RKO (cell line): ENCODE measurements at regions not wholly inside any gene's neighbourhood (a gene's known extent, or its start where the extent isn't known, plus 50 kb on each side); places are given as distances from the start of the nearest gene placed in this dataset.

ENCODE experiments used
- DNase-seq: peaks from one replicate; pipeline ENCODE4 v3.0.0-alpha.2; 2016; ENCODE audit warnings: low spot score

DNA sequence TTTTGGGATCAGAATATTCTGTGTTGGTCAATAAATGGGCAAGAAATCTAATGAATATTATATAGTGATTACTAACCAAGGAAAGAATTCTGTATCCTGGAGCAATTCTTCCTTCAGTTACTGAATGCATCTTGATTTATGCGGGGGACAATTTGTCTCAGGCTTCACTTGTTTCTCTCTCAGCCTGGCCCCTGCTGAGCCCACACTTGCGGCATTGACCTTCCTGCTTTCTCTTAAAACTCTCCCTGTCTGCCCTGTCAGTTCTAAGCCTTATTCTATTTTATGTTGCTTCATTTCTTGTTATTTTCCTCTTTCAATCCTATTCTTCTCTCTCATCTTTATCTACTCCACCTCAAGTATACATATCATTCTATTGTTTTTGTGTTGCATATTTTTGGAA, 122.1 kb upstream of the TPK1 start:
- DNase-seq: no peak

DNA sequence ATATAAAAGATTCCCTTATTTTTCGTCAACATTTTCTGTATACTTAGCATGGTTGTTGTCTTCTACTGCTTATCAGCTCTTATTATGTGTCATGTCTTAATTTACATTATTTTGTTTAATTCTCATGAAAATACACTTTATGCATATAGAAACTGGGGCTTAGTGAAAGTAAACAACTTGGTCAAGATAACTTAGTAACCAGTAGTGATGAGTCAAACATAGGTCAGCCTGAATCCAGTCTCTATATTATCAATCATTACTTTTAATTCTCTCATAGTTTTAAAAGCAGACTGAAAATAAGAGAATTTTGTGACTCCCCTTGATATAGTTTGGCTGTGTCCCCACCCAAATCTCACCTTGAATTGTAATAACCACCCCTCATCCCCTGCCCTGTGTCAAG, 119.6 kb upstream of the TPK1 start:
- DNase-seq: no peak

DNA sequence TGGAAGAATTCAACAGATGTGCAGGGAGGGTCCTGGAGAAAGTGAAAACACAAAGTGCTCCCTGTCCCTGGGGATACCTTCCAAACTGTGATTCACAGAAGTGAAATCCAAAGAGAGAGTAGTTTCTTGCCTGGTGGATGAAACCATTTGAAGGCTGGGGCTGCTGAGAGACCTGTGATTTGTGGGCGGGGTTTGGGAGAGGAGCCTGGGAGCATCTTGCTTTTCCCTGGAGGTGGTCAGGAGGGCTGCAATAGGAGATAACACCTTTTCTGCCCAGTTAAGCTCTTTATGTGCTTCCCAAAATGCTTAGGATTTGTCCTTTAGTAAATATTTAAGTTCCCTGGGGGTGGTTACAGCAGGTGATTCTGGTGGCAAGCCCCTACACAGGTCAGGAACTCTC, 105.3 kb upstream of the TPK1 start:
- DNase-seq: no peak

DNA sequence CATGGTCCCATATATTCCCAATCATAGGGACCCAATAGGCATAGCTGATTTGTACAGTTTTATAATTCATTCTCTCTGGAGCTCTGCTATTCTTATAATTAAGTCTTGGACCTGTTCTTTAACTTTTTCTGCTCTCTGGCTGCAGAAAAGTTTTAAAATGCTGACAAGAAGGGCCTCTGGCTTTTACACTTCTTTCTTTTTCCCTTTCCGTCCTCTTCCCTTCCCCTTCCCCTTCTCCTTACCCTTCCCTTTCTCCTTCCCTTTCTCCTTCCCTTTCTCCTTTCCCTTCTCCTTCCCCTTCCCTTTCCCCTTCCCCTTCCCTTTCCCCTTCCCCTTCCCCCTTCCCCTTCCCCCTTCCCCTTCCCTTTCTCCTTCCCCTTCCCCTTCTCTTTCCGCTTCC, 101.3 kb upstream of the TPK1 start:
- no peak for DNase-seq

DNA sequence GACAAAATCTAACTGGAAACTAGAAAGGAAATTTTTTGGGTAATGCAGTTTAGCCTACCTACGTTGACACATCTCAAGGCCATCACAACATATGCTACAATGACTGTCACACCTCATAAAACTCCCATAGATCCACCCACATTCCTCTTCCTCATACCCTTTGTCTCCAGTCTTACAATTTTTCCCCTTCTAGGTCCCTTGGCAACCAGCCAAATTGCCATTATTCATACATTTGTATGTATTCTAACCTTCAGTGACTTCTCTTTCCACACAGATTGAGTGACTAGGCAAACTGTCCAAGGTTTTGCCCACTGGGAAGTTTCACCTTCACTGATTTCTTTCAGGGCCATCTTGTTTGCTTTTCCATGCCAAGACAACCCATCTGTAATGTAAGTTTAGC, 100.5 kb upstream of the TPK1 start:
- peak; percentile 7 for DNase-seq

DNA sequence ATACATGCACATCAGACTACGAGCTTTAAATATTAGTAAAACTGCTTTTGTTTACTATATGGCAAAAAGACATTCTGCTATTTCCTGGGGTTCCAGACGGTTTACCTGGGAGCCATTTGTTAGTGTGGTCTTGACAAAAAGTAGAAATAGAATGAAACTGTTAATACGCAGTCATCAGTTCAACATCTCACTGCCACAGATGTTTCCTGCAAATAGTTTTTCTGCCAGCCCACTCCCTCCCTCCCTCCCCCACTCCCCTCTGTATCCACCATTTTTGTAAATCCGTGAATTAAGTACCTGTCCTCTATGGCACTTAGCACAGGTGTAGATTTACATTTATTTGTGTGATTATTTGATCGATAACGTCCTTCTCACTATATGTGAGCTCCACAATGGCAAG, 74.6 kb upstream of the TPK1 start:
- no peak for DNase-seq

DNA sequence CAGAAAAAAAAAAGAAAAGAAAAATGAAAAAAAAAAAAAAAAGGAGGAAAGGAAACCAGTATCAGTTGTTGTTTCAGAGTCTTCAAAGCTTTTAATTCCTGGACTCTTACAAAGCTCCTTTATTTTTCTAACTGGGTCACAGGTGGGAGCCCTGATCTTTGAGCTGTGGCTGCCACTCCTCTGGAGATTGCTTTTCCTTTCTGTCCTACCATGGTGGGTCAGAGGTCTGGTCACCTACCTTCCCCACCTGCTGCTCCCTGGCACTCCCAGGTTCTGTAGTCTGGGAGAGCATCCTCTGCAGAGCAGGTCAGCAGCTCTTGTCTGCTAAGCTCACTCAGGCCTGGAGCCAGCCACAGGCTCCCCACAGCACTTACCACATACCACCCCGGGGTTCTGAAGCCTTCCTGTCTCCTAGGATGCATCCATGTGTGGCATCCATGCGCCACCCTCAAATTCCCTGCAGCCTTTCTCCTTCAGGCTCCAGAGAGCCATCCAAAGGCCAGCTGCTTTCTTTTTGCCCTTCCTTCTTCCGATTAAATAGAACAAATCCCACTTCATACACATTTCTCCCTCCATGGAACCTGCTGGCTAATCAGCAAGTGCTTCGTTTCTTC, 73.2 kb upstream of the TPK1 start:
- no peak for DNase-seq

DNA sequence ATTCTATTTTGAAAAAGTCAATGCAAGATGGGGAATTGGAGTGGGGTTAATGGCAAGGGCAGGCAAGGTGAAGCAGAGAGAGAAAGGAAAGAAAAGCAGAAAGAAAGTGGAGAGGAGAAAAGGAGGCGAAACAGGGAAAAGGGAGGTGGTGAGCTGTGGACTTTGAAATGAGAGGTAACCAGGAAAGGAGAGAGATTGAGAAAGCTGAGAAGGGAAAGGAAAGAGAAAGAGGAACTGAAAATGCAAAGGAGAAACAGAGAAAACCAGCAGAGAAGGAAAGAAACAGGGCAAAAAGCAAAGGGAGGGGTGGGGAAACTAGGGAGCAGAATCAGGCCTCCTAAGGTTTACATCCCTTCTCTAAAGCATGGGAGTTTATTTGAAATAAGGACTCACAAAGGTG, 72.5 kb upstream of the TPK1 start:
- DNase-seq: no peak

DNA sequence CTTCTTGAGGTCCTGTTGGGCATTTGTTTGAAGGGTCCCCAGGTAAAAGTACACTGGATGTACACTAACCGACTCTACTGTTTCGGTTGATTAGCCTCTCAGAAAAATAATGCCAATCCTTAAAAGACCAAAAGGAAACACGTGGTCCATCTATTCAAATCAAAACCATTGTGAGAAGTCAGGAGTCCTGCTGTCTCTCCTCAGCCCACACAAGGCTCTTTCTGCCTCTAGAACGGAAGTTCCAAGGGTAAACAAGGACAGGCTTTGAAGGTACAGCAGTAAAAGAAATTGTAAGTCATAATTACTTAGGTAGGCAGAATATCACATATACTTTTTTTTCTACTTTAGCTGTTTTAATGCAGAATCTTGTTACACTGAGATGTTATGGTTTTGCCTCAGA, 71.7 kb upstream of the TPK1 start:
- no peak for DNase-seq

DNA sequence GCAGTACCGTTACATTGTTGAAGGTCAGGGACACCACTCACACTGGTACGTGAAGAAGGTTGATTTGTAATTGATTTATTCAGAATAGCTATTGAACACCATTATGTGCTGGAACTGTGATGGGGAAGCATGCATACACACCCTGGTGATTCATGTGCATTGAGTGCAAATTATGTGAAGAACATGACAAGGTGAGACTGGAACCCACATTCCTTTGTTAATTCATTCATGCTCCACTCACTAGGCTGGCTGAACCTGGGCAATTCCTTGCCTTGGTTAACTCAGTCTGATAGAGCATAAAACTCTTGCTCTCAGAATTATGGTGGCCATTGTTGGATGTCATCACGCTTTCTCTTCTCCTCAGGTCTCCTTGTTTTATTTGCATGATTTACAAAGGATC, 67.3 kb upstream of the TPK1 start:
- DNase-seq: no peak

DNA sequence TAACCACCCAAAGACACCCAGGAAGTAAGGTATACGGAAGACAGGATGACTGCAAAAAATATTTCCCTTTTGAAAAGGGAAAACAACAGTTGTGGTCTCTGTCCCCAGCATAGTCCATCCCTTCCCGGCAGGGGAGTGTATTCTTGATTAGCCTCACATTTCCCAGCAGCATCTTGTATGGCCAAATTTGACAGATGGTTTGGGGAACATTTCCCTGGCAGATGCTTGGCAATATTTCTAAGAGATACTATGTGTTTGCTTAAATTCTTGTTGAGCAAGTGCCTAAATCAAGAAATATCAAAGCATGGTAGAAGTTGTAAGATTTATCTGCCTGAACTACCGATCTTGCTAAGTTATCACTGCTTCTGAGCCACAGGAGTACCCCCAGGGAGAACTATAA, 56.9 kb upstream of the TPK1 start:
- no peak for DNase-seq
